ENCODE measurements at regions not wholly inside any gene's neighbourhood (a gene's known extent, or its start where the extent isn't known, plus 50 kb on each side); places are given as distances from the start of the nearest gene placed in this dataset.

DNA sequence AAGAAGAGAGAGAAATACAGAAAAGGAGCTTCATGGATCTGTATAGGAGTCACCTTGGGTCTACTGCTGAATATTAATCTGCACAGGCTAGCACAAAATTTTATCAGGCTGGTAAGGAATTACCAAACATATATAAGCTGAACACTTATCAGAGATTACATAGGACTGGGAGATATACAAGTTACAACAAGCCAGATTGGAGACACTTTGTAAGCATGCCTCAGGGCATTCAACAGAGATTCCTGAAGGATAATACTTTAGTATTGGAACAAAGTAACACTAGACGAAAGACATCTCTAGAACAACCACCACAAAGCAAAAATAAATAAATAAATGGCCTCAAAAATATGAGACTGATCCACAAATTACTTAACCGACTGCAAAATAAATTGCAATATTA lies 197.8 kb downstream of the ANXA1 start:
- Histone ChIP-seq H3K27me3 (no peaks in the 10 kb centered on the region), H3K27ac (no peak overlapping the region), H3K4me1 (no peaks in the 10 kb centered on the region), H3K36me3 (no peaks in the 10 kb centered on the region), H3K9me3 (no peaks in the 10 kb centered on the region), H3K4me3 (no peak overlapping the region)
- ATAC-seq (no peak), DNase-seq (no peak)
- no peak for TF ChIP-seq CTCF (IDR thresholded peaks at IDR 0.05)
- intact Hi-C loops (cut with DNase I), result no loop called here

- H3K27me3 ChIP-seq, result no peaks in the 10 kb centered on the region
- ATAC-seq (no peak), DNase-seq (no peak)
- no peaks in the 10 kb centered on the region for H3K4me1 ChIP-seq
- TF ChIP-seq CTCF (IDR thresholded peaks at IDR 0.05), result no peak
- no peak overlapping the region for H3K27ac ChIP-seq
- no peaks in the 10 kb centered on the region for H3K9me3 ChIP-seq
- intact Hi-C loops (cut with DNase I), result no loop called here
- no peaks in the 10 kb centered on the region for H3K36me3 ChIP-seq
- no peak overlapping the region for H3K4me3 ChIP-seq
Measured at GRCh38 chr9:73357607-73358006, 205.9 kb downstream of the ANXA1 start.

DNA sequence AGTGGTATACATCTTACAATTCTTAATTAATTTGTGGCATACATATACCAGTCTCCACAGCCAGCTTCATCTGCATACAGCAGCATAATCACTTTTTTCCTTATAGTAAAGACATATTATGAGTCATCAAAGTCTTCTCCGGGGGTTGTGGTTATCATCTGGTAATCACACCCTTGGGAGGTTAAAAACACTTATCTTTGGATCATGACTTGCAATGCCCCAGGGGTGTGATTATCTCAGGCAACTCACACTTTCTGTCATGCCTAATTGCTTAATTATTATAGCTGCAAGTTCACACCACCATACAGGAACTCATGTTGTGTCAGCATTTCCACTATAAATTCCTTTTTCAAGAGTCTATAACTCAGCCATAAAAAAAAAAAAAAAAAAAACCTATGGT lies 218.4 kb downstream of the ANXA1 start:
- DNase-seq (no peak), ATAC-seq (no peak)
- H3K27ac ChIP-seq, result no peak overlapping the region
- intact Hi-C loops (cut with DNase I), result no loop called here
- no peaks in the 10 kb centered on the region for H3K27me3 ChIP-seq
- no peaks in the 10 kb centered on the region for H3K36me3 ChIP-seq
- H3K4me3 ChIP-seq, result no peak overlapping the region
- no peak for TF ChIP-seq CTCF (IDR thresholded peaks at IDR 0.05)
- H3K4me1 ChIP-seq, result no peaks in the 10 kb centered on the region
- H3K9me3 ChIP-seq, result no peaks in the 10 kb centered on the region

DNA sequence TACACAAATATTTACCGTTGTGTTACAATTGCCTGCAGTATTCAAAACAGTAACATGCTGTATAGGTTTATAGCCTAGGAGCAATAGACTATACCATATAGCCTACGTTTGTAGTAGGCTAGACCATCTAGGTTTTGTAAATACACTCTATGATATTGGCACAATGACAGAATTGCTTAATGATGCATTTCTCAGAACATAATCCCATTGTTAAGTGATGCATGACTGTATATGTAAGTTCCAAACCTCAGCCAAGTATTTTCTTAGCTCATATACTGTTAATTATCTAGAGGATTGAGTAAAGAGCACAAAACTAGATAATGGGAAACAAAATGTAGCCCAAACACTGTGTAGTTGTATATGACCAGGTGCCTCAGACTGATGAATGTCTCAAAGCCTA lies 220.1 kb downstream of the ANXA1 start:
- no peaks in the 10 kb centered on the region for H3K27me3 ChIP-seq
- DNase-seq (no peak), ATAC-seq (no peak)
- no peaks in the 10 kb centered on the region for H3K4me1 ChIP-seq
- H3K27ac ChIP-seq, result no peak overlapping the region
- intact Hi-C loops (cut with DNase I), result no loop called here
- H3K9me3 ChIP-seq, result no peaks in the 10 kb centered on the region
- TF ChIP-seq CTCF (IDR thresholded peaks at IDR 0.05), result no peak
- no peaks in the 10 kb centered on the region for H3K36me3 ChIP-seq
- H3K4me3 ChIP-seq, result no peak overlapping the region

DNA sequence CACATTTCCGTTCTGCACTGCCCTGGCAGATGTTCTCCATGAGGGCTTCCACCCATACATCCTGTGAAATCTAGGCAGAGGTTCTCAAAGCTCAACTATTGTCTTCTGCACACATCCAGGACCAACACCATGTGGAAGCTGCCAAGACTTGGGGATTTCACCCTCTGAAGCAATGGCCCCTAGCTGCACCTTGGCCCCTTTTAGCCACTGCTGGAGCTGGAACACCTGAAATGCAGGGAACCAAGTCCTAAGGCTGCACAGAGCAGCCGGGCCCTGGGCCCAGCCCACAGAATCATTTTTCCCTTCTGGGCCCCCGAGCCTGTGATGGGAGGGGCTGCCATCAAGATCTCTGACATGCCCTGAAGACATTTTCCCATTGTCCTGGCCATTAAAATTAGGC lies 228.7 kb downstream of the ANXA1 start:
- intact Hi-C loops (cut with DNase I), result no loop called here
- H3K9me3 ChIP-seq, result no peaks in the 10 kb centered on the region
- H3K4me1 ChIP-seq, result no peaks in the 10 kb centered on the region
- no peak overlapping the region for H3K4me3 ChIP-seq
- ATAC-seq (no peak), DNase-seq (no peak)
- no peak for TF ChIP-seq CTCF (IDR thresholded peaks at IDR 0.05)
- H3K36me3 ChIP-seq, result no peaks in the 10 kb centered on the region
- no peaks in the 10 kb centered on the region for H3K27me3 ChIP-seq
- H3K27ac ChIP-seq, result no peak overlapping the region
